Ascending aorta (tissue), 2 donors: ENCODE measurements at regions not wholly inside any gene's neighbourhood (a gene's known extent, or its start where the extent isn't known, plus 50 kb on each side); places are given as distances from the start of the nearest gene placed in this dataset.

Experiments
- DNase-seq, 2 donors: peaks; one replicate each; pipeline ENCODE4 v3.0.0-alpha.2; 2019; ENCODE audit warnings: low spot score in 2 of 2
- H3K27ac ChIP-seq, 2 donors: fragments of 200-600 bp; sonication (generic); one replicate each; pipeline ENCODE4 v1.5.1; 2016 to 2017; ENCODE audit warnings: mild to moderate bottlenecking in 1 of 2
- H3K27me3 ChIP-seq: fragments of 200-600 bp; sonication (generic); one replicate; pipeline ENCODE4 v1.5.1; 2017
- H3K36me3 ChIP-seq, 2 donors: fragments of 200-600 bp; sonication (generic); one replicate each; pipeline ENCODE4 v1.5.1; 2016
- H3K4me1 ChIP-seq, 2 donors: fragments of 200-600 bp; sonication (generic); one replicate each; pipeline ENCODE4 v1.5.1; 2016 to 2017; ENCODE audit warnings: mild to moderate bottlenecking in 1 of 2
- H3K4me3 ChIP-seq, 2 donors: fragments of 200-600 bp; sonication (generic); one replicate each; pipeline ENCODE4 v1.5.1; 2016 to 2017; ENCODE audit warnings: mild to moderate bottlenecking in 1 of 2
- H3K9me3 ChIP-seq, 2 donors: fragments of 200-600 bp; sonication (generic); one replicate each; pipeline ENCODE4 v1.5.1; 2016
- intact Hi-C: fragments of 100-400 bp; cut with DNase I; formaldehyde crosslinking; loops from one replicate; pipeline ENCODE4 v1.15.1; 2023
- TF ChIP-seq, protein P1 (sequence below), 3 experiments: fragments of 200-600 bp in 2 of 3; fragments of 450-650 bp in 1 of 3; sonication (generic) in 2 of 3; IDR thresholded peaks; one replicate each; pipeline ENCODE4 v1.5.1; 2016 to 2019; ENCODE audit warnings: antibody characterized with exemption in 3 of 3, mild to moderate bottlenecking in 1 of 3, moderate library complexity in 1 of 3

DNA sequence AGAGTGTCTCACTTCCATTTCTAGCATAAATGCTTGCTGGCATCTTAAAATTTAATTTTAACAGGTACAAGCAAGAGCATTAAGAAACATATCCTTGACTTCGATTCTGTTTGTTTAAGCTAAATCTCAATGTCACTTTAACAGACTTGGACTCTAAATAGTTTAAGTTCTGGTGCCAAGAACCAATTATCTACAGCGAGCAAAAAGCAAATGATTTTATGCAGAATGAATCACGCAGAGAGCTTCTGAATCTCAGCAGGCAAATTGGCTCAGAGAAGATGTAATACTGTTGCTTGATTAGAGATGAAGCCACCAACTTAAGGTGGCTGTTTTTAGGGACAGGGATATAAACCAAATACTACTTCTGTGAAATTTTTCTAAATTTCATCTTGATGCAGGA is 117.0 kb upstream of the PLD5 start:
- H3K9me3 ChIP-seq = no peaks in the 10 kb centered on the region

GRCh38 chr1:242639104-242639503 is 114.6 kb upstream of the PLD5 start:
- no peaks in the 10 kb centered on the region for H3K36me3 ChIP-seq
- H3K4me3 ChIP-seq = no peak overlapping the region
- TF ChIP-seq, protein P1, sequence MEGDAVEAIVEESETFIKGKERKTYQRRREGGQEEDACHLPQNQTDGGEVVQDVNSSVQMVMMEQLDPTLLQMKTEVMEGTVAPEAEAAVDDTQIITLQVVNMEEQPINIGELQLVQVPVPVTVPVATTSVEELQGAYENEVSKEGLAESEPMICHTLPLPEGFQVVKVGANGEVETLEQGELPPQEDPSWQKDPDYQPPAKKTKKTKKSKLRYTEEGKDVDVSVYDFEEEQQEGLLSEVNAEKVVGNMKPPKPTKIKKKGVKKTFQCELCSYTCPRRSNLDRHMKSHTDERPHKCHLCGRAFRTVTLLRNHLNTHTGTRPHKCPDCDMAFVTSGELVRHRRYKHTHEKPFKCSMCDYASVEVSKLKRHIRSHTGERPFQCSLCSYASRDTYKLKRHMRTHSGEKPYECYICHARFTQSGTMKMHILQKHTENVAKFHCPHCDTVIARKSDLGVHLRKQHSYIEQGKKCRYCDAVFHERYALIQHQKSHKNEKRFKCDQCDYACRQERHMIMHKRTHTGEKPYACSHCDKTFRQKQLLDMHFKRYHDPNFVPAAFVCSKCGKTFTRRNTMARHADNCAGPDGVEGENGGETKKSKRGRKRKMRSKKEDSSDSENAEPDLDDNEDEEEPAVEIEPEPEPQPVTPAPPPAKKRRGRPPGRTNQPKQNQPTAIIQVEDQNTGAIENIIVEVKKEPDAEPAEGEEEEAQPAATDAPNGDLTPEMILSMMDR (IDR thresholded peaks at IDR 0.05) = no peak
- no peak overlapping the region for H3K27ac ChIP-seq
- H3K27me3 ChIP-seq = no peaks in the 10 kb centered on the region
- intact Hi-C loops = no loop called here
- H3K4me1 ChIP-seq = no peaks in the 10 kb centered on the region
- H3K9me3 ChIP-seq = no peaks in the 10 kb centered on the region
- no peak for DNase-seq

More for the DNA sequence above, 117.0 kb upstream of the PLD5 start:
- H3K4me1 ChIP-seq = no peaks in the 10 kb centered on the region
- H3K27me3 ChIP-seq = no peaks in the 10 kb centered on the region
- TF ChIP-seq, protein P1 (IDR thresholded peaks at IDR 0.05) = no peak
- H3K27ac ChIP-seq = no peak overlapping the region
- intact Hi-C loops = no loop called here
- no peak overlapping the region for H3K4me3 ChIP-seq
- DNase-seq = no peak
- H3K36me3 ChIP-seq = no peaks in the 10 kb centered on the region

GRCh38 chr1:242634732-242635131 is 110.2 kb upstream of the PLD5 start:
- Histone ChIP-seq H3K27ac (no peak overlapping the region), H3K4me1 (no peaks in the 10 kb centered on the region), H3K9me3 (no peaks in the 10 kb centered on the region), H3K4me3 (no peak overlapping the region), H3K27me3 (no peaks in the 10 kb centered on the region), H3K36me3 (no peaks in the 10 kb centered on the region)
- TF ChIP-seq, protein P1 (IDR thresholded peaks at IDR 0.05) = no peak
- DNase-seq = no peak
- intact Hi-C loops = no loop called here

- Histone ChIP-seq H3K4me1 (no peaks in the 10 kb centered on the region), H3K9me3 (no peaks in the 10 kb centered on the region), H3K27me3 (no peaks in the 10 kb centered on the region), H3K27ac (no peak overlapping the region), H3K36me3 (no peaks in the 10 kb centered on the region), H3K4me3 (no peak overlapping the region)
- no peak for DNase-seq
- TF ChIP-seq, protein P1 (IDR thresholded peaks at IDR 0.05) = no peak
- intact Hi-C loops = no loop called here
These were observed 104.9 kb upstream of the PLD5 start for GRCh38 chr1:242629396-242629795.

GRCh38 chr1:242623756-242624155 is 99.3 kb upstream of the PLD5 start:
- H3K27me3 ChIP-seq = no peaks in the 10 kb centered on the region
- no peaks in the 10 kb centered on the region for H3K9me3 ChIP-seq
- TF ChIP-seq, protein P1 (IDR thresholded peaks at IDR 0.05) = no peak
- no peaks in the 10 kb centered on the region for H3K36me3 ChIP-seq
- intact Hi-C loops = no loop called here
- H3K4me3 ChIP-seq = no peak overlapping the region
- H3K27ac ChIP-seq = no peak overlapping the region
- H3K4me1 ChIP-seq = no peaks in the 10 kb centered on the region
- DNase-seq = no peak

DNA sequence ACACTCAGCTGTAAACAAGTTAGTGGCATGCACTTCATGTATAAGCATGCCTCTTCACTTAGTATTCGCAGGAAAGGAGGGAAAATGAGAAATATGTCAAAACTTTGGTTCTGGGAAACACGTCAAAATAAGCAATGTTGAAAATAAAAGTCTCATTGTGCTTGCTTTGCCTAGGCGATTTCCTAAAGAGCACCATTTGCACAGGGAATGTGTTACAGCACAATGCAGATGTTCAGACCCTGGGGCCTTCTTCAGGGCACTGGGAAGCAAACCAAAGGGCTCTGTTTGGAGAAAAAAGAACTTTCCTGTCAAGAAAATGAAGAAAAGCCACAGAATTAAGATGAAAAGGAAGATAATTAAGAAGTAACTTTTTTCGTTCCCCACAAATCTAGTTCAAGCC is 98.6 kb upstream of the PLD5 start:
- Histone ChIP-seq H3K27ac (no peak overlapping the region), H3K4me3 (no peak overlapping the region), H3K27me3 (no peaks in the 10 kb centered on the region), H3K36me3 (no peaks in the 10 kb centered on the region), H3K4me1 (no peaks in the 10 kb centered on the region), H3K9me3 (no peaks in the 10 kb centered on the region)
- no peak for DNase-seq
- TF ChIP-seq, protein P1 (IDR thresholded peaks at IDR 0.05) = no peak
- intact Hi-C loops = no loop called here
